ENCODE measurements at regions not wholly inside any gene's neighbourhood (a gene's known extent, or its start where the extent isn't known, plus 50 kb on each side); places are given as distances from the start of the nearest gene placed in this dataset.
"Not testable (repeated sequence)": the region's sequence is repeated elsewhere in the genome, so short reads cannot be mapped to it uniquely, and the experiment has no call there.

DNA sequence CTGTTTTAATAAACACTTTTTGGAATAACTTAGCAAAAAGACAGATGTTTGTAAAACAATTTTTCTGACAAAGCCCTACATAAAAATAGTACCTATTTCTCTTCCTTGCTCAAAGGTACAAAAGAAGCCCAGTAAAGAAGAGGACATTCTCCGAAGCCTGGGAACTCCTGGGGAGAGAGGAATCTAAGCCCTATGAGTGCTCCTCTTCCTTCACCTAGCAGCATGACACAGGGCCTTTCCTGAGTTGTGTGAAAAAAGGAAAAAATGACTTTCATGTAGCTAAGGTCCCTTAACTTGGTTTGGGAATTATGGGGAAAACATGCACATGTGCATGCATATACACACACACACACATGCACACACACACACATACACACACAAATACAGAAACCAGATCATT, 586.9 kb downstream of the TMA16 start:
- H3K36me3 Mint-ChIP-seq: no peaks in the 10 kb centered on the region
- H3K27ac Mint-ChIP-seq: no peak overlapping the region
- H3K4me3 Mint-ChIP-seq: no peak overlapping the region
- H3K9me3 Mint-ChIP-seq: no peaks in the 10 kb centered on the region
- H3K4me1 Mint-ChIP-seq (ENCODE audit: unreplicated experiment): no peaks in the 10 kb centered on the region
- TF ChIP-seq, protein P1, sequence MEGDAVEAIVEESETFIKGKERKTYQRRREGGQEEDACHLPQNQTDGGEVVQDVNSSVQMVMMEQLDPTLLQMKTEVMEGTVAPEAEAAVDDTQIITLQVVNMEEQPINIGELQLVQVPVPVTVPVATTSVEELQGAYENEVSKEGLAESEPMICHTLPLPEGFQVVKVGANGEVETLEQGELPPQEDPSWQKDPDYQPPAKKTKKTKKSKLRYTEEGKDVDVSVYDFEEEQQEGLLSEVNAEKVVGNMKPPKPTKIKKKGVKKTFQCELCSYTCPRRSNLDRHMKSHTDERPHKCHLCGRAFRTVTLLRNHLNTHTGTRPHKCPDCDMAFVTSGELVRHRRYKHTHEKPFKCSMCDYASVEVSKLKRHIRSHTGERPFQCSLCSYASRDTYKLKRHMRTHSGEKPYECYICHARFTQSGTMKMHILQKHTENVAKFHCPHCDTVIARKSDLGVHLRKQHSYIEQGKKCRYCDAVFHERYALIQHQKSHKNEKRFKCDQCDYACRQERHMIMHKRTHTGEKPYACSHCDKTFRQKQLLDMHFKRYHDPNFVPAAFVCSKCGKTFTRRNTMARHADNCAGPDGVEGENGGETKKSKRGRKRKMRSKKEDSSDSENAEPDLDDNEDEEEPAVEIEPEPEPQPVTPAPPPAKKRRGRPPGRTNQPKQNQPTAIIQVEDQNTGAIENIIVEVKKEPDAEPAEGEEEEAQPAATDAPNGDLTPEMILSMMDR (conservative IDR thresholded peaks at IDR 0.05): no peak
- no peaks in the 10 kb centered on the region for H3K27me3 Mint-ChIP-seq
- no peak for DNase-seq (ENCODE audit: extremely low spot score, unreplicated experiment)

DNA sequence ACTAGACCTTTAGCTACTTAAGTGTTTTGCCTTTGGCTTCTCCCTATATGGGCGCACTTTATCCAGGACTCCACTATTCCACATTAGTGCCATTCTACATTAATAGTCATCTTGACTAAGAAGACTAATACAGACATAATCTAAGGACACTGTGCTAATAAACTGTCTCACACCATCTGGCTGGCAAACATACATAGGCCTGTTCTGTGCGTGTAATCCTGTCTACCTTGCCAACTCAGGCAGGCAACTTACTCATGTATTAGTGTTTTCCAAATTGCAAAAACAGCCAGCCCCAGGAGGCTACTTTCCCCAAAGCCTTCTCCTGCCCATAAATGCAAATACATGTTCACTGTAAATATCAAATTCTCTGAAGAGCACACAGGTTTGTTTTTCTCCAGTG, 587.3 kb downstream of the TMA16 start:
- no peaks in the 10 kb centered on the region for H3K4me1 Mint-ChIP-seq (ENCODE audit: unreplicated experiment)
- H3K36me3 Mint-ChIP-seq: no peaks in the 10 kb centered on the region
- H3K27ac Mint-ChIP-seq: no peak overlapping the region
- H3K9me3 Mint-ChIP-seq: no peaks in the 10 kb centered on the region
- DNase-seq (ENCODE audit: extremely low spot score, unreplicated experiment): no peak
- no peak overlapping the region for H3K4me3 Mint-ChIP-seq
- TF ChIP-seq, protein P1 (conservative IDR thresholded peaks at IDR 0.05): no peak
- no peaks in the 10 kb centered on the region for H3K27me3 Mint-ChIP-seq

DNA sequence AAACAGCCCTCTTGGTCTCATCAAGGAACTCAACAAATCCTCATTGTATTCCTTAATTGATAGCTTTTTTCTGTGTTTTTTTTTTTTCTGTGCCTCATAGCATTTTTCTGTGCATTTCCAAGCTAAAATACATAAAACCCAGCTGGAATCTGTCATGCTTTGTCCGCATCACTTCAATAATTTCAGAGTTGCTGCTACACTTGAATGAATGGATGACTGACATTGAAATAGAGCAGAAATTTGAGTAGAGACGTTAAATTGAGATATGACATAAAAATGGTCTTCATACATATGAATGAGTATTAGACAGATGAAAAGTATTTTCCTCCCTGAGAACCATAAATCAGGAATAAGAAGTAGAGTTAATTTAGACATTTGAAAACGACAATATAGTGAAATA, 593.2 kb downstream of the TMA16 start:
- Mint-ChIP-seq H3K27me3 (no peaks in the 10 kb centered on the region), H3K4me1 (ENCODE audit: unreplicated experiment) (no peaks in the 10 kb centered on the region), H3K36me3 (no peaks in the 10 kb centered on the region), H3K4me3 (no peak overlapping the region), H3K27ac (no peak overlapping the region), H3K9me3 (no peaks in the 10 kb centered on the region)
- TF ChIP-seq, protein P1 (conservative IDR thresholded peaks at IDR 0.05): no peak
- no peak for DNase-seq (ENCODE audit: extremely low spot score, unreplicated experiment)

DNA sequence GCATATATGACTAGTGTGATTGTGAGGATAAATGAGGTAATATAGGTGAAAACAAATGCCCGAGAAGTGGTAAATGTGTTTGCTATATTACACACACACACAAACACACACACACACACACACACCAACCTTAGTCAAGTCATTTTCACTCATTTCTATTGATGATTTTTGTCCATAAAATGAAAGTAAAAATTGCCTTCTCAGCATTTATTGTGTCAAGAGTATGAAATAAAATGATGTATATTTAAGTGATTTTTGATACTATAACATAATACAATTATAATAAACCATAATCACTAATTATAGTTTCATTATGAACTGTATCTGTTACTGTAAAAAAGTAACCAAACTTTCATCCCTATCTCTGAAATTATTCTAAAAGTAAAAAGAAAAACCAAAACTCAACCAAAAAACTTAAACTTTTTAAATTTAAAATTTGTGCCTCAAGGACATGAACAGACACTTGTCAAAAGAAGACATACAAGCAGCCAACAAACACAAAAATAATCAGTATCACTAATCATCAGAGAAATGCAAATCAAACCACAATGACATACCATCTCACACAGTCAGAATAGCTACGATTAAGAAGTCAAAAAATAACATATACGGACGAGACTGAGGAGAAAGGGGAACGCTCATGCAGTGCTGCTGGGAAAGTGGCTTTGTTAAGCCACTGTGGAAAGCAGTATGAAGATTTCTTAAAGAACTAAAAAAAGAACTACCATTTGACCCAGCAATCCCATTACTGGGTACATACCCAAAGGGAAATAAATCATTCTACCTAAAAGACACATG, 601.0 kb downstream of the TMA16 start:
- no peak overlapping the region for H3K4me3 Mint-ChIP-seq
- no peak for DNase-seq (ENCODE audit: extremely low spot score, unreplicated experiment)
- H3K27ac Mint-ChIP-seq: no peak overlapping the region
- no peaks in the 10 kb centered on the region for H3K27me3 Mint-ChIP-seq
- H3K9me3 Mint-ChIP-seq: no peaks in the 10 kb centered on the region
- TF ChIP-seq, protein P1 (conservative IDR thresholded peaks at IDR 0.05): no peak
- H3K36me3 Mint-ChIP-seq: no peaks in the 10 kb centered on the region
- H3K4me1 Mint-ChIP-seq (ENCODE audit: unreplicated experiment): no peaks in the 10 kb centered on the region

DNA sequence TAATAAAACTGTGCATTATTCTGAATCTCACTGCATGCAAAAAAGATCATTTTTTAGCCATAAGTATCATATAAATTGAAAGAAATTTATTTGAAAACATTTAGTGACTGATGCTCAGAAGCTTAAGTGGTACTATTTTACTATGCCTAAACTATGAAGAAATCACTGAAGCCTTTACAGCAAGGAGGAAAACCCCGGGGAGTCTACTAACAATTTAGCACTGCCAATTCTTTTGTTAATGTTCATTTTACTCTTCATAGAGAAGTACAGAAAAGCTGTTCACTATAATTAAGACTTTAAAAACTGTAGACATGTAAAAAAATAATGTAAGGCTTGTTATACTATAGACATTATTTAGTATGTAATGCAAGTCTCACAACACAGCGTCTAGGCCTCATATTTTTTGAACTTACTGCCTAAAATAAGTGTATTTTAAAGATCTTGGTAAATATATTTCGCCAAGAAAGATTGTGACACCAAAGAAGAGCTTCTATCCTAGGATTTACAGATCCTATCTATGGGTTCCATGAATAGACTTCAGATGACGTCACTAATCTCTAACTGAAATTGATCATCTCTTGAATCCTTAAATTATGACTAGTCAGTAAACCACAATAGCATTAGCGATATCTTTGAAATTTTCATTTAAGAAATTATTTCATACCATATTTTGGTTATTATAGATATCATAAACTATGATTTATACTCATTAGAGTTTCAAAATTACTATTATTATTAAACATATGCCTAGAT, 602.5 kb downstream of the TMA16 start:
- no peak overlapping the region for H3K27ac Mint-ChIP-seq

DNA sequence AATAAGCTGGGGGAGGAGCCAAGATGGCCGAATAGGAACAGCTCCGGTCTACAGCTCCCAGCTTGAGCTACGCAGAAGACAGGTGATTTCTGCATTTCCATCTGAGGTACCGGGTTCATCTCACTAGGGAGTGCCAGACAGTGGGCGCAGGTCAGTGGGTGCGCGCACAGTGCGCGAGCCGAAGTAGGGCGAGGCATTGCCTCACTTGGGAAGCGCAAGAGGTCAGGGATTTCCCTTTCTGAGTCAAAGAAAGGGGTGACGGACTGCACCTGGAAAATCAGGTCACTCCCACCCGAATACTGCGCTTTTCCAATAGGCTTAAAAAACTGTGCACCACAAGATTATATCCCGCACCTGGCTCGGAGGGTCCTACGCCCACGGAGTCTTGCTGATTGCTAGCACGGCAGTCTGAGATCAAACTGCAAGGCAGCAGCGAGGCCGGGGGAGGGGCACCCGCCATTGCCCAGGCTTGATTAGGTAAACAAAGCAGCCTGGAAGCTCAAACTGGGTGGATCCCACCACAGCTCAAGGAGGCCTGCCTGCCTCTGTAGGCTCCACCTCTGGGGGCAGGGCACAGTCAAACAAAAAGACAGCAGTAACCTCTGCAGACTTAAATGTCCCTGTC, 606.4 kb downstream of the TMA16 start:
- not testable (repeated sequence) for H3K4me1 Mint-ChIP-seq (ENCODE audit: unreplicated experiment); DNase-seq (ENCODE audit: extremely low spot score, unreplicated experiment); H3K27me3 Mint-ChIP-seq; H3K27ac Mint-ChIP-seq; H3K9me3 Mint-ChIP-seq; H3K4me3 Mint-ChIP-seq; H3K36me3 Mint-ChIP-seq

More for the DNA sequence above, 602.5 kb downstream of the TMA16 start:
- Mint-ChIP-seq H3K4me1 (ENCODE audit: unreplicated experiment) (no peaks in the 10 kb centered on the region), H3K36me3 (no peaks in the 10 kb centered on the region), H3K9me3 (no peaks in the 10 kb centered on the region), H3K27me3 (no peaks in the 10 kb centered on the region), H3K4me3 (no peak overlapping the region)
- no peak for DNase-seq (ENCODE audit: extremely low spot score, unreplicated experiment)
- TF ChIP-seq, protein P1 (conservative IDR thresholded peaks at IDR 0.05): no peak

Data from type B pancreatic cell (in vitro differentiated cells).